ENCODE measurements at regions not wholly inside any gene's neighbourhood (a gene's known extent, or its start where the extent isn't known, plus 50 kb on each side); places are given as distances from the start of the nearest gene placed in this dataset.

DNA sequence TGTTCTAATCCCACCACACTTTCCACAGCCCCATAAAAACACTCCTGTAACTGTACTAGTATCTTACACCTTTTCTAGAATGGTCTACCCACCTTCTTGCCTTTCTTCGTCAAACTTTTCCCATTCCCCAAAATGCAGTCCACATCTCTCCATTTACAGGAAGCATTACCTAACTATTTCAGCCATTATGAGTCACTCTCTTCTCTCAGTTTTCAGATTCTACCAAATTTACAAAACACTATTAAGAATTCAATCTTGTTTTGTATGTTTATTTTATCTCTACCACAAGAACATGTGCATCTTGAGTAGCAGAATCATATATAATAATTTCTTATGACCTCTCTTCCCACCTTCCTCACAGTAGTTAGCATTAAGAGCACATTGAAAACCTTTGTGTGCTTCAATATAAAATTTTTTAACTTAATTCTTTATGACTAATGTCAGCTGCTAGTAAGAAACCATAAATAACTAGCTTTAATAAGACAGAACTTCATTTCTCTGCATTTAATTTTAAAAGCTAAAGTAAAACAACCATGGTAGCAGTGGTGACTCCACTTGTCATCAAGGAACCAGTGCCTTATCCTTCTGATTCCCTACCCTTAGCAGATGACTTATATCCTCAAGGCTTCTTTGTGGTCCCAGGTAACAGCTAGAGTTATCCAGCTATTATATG, 56.6 kb upstream of the MAP2 start:
- TF ChIP-seq, protein P1, sequence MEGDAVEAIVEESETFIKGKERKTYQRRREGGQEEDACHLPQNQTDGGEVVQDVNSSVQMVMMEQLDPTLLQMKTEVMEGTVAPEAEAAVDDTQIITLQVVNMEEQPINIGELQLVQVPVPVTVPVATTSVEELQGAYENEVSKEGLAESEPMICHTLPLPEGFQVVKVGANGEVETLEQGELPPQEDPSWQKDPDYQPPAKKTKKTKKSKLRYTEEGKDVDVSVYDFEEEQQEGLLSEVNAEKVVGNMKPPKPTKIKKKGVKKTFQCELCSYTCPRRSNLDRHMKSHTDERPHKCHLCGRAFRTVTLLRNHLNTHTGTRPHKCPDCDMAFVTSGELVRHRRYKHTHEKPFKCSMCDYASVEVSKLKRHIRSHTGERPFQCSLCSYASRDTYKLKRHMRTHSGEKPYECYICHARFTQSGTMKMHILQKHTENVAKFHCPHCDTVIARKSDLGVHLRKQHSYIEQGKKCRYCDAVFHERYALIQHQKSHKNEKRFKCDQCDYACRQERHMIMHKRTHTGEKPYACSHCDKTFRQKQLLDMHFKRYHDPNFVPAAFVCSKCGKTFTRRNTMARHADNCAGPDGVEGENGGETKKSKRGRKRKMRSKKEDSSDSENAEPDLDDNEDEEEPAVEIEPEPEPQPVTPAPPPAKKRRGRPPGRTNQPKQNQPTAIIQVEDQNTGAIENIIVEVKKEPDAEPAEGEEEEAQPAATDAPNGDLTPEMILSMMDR (IDR thresholded peaks at IDR 0.05; ENCODE audit: low read depth, low read length) = no peak
- no peak overlapping the region for H3K4me3 ChIP-seq (ENCODE audit: low read depth, low read length)

DNA sequence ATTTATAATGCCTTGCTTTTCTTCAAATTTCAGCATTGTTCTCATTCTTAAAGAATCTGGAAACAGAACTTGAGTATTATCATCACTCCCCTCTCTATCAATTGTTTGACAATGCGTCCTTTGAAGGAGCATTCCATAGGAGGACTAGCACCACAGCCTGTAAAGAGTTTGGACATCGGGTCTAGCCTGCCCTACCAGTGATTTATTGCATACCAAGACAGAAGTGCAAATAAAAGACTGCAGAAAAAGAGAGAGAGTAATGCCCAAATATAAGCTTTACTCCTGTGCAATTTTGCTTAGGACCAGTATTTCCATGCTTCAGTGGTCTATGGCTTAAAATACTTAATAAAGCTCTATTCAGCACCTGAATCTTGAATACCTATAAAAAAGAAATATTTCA, 55.4 kb upstream of the MAP2 start:
- TF ChIP-seq, protein P1 (IDR thresholded peaks at IDR 0.05; ENCODE audit: low read depth, low read length) = no peak
- H3K4me3 ChIP-seq (ENCODE audit: low read depth, low read length) = no peak overlapping the region

DNA sequence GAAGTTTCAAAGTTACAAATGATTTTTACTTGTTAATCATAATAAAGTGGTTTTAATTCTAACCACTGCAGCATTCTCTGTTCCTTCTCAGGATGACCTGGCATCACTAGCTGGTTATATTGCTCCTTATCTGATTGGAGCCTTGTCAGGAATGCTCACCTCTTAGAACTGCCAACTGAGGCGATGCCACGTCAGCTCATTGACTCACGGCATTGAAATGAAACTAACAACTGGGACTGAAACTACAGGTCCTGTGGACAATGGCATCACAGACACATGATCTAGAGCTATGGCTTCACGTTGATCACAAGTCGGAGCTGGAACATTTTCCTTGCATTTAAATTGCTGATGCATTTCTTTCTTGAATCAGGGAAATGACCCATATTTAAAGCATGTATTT, 54.9 kb upstream of the MAP2 start:
- TF ChIP-seq, protein P1 (IDR thresholded peaks at IDR 0.05; ENCODE audit: low read depth, low read length) = no peak
- H3K4me3 ChIP-seq (ENCODE audit: low read depth, low read length) = no peak overlapping the region

DNA sequence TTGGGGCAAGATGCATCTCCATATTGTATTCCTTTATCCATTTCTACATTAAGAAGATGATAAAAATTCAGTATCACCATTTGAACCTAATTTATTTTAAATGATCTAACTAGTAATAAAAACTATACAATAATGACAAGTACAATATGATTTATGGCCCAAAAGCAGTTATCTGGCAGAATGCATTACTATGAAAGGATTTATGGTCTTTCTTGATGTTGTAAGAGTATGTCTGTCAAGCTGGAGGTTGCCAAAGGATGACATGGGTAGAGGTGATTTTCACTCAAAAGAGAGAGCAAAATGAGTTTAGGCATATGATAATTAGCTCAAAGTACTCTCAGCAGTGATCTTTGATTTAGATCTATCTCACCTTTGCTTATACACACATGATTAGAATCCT, 54.2 kb upstream of the MAP2 start:
- H3K4me3 ChIP-seq (ENCODE audit: low read depth, low read length) = no peak overlapping the region
- TF ChIP-seq, protein P1 (IDR thresholded peaks at IDR 0.05; ENCODE audit: low read depth, low read length) = no peak

DNA sequence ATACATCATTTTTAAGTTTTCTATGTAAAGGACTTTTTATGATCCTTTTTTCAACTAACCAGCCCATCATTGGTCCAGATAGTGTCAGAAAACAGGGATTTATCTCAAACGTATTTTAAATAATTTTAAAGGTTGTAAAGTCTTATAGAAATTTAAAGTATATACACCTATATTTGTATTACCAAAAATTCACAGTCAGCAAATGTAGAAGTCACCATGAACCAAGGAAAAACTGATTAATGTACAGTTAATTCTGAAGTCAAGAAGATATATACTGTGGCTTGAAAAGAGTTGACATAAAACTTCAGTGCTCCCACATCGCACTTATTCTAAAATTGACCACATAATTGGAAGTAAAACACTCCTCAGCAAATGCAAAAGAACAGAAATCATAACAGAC, 52.4 kb upstream of the MAP2 start:
- no peak overlapping the region for H3K4me3 ChIP-seq (ENCODE audit: low read depth, low read length)
- TF ChIP-seq, protein P1 (IDR thresholded peaks at IDR 0.05; ENCODE audit: low read depth, low read length) = no peak

Measured in WI38 (cell line).